ENCODE measurements at regions not wholly inside any gene's neighbourhood (a gene's known extent, or its start where the extent isn't known, plus 50 kb on each side); places are given as distances from the start of the nearest gene placed in this dataset.
"Not testable (repeated sequence)": the region's sequence is repeated elsewhere in the genome, so short reads cannot be mapped to it uniquely, and the experiment has no call there.

- not testable (repeated sequence) for DNase-seq (ENCODE audit: low spot score)
These were observed 235.9 kb downstream of the BCL2L11 start for GRCh38 chr2:111356512-111357031.

DNA sequence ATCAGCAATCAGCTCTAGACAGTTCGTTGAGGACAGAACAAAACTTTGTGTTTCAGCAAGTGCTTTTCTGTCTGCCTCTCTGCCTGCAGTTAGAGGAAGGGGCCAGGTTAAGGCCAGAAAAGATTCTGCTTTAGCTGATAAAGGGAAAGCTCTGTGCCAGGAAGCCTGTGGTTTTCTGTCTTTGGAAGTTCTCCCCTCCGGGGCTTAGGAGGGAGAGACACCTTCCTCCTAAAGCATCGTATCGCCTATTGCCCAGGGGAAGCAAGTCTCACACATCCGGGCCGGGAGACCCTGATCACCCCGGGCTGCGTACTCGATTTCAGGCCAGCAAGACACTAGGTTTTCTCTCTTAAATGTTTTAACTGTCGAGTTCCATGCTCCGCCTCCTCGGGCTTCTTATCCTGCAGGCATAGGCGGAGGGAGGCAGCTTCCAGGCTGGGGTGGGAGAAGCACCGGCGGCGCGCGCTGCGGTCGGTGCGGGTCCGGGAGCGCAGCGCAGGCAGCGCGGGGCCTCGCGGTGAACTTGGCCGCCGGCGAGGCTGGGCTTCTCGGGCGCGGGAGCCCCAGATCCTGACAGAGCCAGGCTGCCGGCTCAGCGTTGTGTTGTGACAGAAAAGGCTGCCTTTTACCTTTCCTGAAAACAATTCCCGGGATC lies 245.4 kb downstream of the BCL2L11 start:
- DNase-seq (ENCODE audit: low spot score), result peak; percentile 8

- not testable (repeated sequence) for DNase-seq (ENCODE audit: low spot score)
These were observed 245.9 kb downstream of the BCL2L11 start for GRCh38 chr2:111366641-111367029.

GRCh38 chr2:111367080-111367479 lies 246.4 kb downstream of the BCL2L11 start:
- DNase-seq (ENCODE audit: low spot score), result not testable (repeated sequence)

GRCh38 chr2:111367871-111368270 lies 247.2 kb downstream of the BCL2L11 start:
- not testable (repeated sequence) for DNase-seq (ENCODE audit: low spot score)

GRCh38 chr2:111368288-111368687 lies 247.6 kb downstream of the BCL2L11 start:
- not testable (repeated sequence) for DNase-seq (ENCODE audit: low spot score)

DNA sequence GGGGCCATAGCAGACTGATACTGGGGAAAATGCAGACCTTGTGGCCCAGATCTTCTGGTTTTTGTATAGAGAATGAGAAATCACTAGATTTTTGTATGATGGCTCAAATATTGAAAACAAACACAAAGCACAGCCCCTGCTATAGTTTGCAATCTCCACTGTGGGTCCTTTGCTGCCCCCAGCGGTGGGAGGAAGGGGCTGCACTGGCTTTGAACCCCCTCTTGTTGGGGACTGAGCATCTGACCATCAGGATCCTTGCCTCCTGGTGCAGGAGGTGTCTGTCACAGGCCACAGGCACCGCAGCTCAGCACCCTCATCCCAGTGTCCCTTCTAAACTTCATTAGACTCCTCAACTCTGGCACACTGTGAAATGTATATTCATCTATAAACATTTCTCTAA lies 252.3 kb downstream of the BCL2L11 start:
- DNase-seq (ENCODE audit: low spot score), result not testable (repeated sequence)

GRCh38 chr2:111373989-111374388 lies 253.3 kb downstream of the BCL2L11 start:
- DNase-seq (ENCODE audit: low spot score), result not testable (repeated sequence)

- not testable (repeated sequence) for DNase-seq (ENCODE audit: low spot score)
These were observed 254.0 kb downstream of the BCL2L11 start for GRCh38 chr2:111374734-111375133.

DNA sequence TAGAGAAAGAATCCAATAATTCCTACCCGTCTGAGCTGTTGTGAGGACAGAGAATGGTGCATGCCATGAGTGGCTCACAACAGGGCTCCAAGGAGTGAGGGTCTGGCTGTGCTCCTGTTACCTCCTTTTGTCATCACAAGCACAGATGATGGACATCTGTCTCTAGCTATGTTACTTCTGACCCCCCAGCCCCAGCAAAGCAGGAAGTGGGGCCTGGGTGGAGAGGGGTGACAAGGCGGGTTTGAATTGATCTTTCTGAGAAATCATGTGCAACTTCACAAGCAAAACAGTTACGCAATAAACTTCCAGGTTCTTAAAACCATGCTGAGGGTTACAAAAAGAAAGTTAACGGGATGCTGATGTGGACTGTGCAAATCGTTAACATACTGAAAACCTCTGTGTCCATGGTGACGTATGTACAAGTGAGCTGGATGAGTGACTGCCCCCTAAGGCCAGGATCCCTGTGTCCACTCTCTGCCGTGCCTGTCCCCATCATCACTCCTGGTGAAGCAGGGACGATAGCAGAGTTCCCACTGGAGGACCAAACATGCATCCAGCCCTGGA lies 254.7 kb downstream of the BCL2L11 start:
- DNase-seq (ENCODE audit: low spot score), result not testable (repeated sequence)

DNA sequence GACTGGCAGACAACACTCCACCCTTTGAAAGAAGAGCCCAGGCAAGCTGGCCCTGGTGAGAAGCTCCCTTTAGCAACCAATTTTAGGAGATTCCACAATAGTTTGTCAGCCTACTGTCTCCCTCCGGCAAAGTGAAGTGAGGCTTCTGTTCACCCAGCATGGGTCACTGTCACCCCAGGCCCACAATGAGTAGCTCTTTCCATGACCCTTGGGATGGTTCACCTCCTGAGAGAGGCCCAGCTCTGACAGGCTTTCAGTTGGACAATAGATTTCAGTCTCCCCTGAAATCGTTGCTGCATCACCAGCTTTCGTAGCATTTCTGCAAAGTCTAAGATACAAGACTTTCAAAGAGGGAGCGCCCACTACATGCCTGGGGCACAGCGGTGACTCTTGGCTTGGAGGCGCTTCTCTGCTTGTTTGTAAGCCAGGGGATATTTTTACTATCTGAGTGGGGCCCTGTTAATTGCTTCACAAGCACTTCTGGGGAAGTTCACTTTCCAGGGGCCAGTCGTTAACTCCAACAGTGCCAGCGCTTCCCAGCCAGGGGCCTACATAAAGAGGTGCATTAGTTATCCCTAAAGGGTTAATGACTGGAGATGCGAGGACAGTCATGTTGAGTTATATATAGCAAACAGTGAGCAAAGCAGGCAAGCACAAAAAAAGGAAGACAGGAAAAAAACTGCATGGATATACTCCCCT lies 255.7 kb downstream of the BCL2L11 start:
- DNase-seq (ENCODE audit: low spot score), result not testable (repeated sequence)

GRCh38 chr2:111376971-111377352 lies 256.2 kb downstream of the BCL2L11 start:
- not testable (repeated sequence) for DNase-seq (ENCODE audit: low spot score)

GRCh38 chr2:111377386-111377959 lies 256.8 kb downstream of the BCL2L11 start:
- DNase-seq (ENCODE audit: low spot score), result not testable (repeated sequence)

GRCh38 chr2:111378348-111378747 lies 257.6 kb downstream of the BCL2L11 start:
- DNase-seq (ENCODE audit: low spot score), result not testable (repeated sequence)

GRCh38 chr2:111380733-111381439 lies 260.2 kb downstream of the BCL2L11 start:
- not testable (repeated sequence) for DNase-seq (ENCODE audit: low spot score)

DNA sequence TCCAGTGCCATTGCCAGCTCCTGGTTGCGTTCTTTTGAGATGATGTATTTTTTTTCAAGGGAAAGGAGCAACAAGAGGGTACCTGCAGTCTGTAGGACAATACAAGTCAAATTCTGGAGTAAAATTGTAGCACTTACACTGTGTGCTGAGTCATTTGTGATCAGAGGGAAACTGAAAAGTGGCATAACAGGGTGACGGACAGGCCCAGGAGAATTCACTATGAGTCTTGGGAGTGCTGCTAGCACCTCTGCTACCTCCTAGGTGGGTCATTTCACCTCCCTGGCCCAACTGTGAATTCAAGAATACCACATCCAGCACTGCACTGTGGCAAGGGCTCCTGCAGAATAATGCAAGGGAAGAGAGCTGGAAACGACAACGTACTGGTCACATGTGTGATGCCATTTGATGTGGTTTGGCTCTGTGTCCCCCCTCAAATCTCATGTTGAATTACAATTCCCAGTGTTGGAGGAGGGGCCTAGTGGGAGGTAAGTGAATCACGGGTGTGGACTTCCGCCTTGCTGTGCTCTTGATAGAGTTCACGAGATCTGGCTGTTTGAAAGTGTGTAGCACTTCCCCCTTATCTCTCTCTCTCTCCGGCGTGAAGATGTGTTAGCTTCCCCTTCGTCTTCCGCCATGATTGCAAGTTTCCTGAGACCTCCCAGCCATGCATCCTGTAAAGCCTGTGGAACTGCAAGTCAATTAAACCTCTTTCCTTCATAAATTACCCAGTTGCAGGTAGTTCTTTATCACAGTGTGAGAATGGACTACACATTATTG lies 261.0 kb downstream of the BCL2L11 start:
- DNase-seq (ENCODE audit: low spot score), result not testable (repeated sequence)

- not testable (repeated sequence) for DNase-seq (ENCODE audit: low spot score)
These were observed 261.8 kb downstream of the BCL2L11 start for GRCh38 chr2:111382507-111382906.

DNA sequence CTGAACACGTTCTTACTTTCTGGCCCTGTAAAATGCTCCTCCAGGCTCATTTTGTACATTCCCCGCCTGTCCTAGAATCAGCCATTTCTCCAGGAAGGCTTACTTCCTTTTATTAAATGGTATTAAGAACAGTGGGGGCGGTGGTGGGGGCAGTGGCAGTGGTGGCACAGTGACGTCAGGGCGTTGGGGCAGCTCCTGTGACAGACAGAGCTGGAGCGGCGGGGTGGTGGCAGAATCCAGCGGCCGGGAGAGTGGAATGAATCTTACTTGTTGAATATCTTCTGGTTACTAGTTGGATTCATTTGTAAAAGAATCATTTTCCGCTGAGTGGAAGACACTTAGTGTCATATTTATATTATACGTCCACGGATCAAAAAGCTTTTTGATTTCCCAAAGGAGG lies 262.6 kb downstream of the BCL2L11 start:
- not testable (repeated sequence) for DNase-seq (ENCODE audit: low spot score)

DNA sequence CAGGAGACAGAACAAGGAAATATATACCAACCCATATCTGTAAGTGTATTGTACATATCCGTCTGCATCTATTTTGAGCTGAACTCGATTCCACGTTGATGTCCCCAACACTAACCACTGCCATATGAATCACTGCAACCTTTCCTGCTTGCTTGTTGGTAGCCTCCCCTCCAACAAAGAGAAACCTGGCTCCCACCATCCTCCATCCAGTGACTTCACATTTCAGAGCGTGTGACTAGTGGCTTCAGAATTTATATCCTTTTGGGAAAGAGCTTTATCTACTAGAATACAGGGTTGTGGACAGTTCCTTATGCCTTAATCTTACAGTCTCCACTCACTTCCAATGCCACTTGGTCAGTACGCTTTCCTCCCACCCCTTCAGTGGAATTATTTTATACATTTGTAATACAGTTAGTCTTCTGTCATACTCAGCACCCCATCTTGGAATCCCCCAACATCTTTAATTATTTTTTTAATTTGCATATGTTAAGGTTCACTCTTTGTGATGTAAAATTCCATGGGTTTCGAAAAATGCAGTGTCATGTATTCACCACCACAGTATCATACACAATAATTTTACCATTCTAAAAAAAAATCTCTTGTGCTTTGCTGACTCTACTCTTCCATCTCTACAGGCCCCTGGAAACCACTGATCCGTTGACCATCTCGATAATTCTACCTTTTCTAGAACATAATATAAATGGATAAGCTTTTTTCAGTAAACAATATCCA lies 264.7 kb downstream of the BCL2L11 start:
- not testable (repeated sequence) for DNase-seq (ENCODE audit: low spot score)

- not testable (repeated sequence) for DNase-seq (ENCODE audit: low spot score)
These were observed 269.9 kb downstream of the BCL2L11 start for GRCh38 chr2:111390605-111391004.

Measured in SK-N-DZ (cell line).